HG02798 (cell line): ENCODE measurements at regions not wholly inside any gene's neighbourhood (a gene's known extent, or its start where the extent isn't known, plus 50 kb on each side); places are given as distances from the start of the nearest gene placed in this dataset.
"Not testable (repeated sequence)": the region's sequence is repeated elsewhere in the genome, so short reads cannot be mapped to it uniquely, and the experiment has no call there.

Experiments used
- ATAC-seq: cut with Tn5 transposase; IDR thresholded peaks from one replicate; pipeline ENCODE4 v1.9.1; 2021; ENCODE audit warnings: mild to moderate bottlenecking; ENCODE audit not compliant: unreplicated experiment, poor library complexity

GRCh38 chr18:59056706-59057492 lies 82.8 kb upstream of the SEC11C start:
- peak; percentile 65 for ATAC-seq

DNA sequence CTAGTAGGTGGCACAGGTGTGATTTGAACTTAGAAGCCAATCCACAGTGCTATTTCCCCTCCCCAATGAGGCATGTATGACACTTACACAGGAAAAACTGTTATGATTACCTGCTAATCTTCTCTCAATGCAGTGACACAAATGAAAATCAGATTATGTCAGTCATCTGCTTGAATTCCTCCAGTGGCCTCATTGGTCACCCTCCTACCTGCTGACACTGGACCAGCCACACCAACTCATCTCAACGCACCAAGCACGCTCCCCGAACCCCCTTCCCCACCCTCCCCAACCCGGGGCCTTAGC lies 82.2 kb upstream of the SEC11C start:
- ATAC-seq = no peak

DNA sequence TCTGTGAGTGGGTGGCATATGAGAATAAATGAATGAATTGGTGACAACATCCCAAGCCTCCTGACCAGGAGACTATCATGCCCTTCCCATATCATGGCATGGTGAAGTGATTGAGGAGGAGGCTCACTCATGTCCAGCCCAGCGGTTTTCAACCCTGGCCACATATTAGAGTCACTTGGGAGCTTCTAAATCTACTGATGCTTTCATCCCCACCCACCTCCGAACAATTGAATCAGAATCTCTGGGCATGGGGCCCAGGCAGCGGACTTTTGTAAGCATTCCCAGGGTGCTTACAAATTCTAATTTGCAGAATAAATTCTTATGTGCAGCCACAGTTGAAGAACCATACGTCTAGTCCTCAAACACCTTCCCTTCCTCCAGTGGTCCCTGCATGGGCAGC lies 81.7 kb upstream of the SEC11C start:
- ATAC-seq = no peak

DNA sequence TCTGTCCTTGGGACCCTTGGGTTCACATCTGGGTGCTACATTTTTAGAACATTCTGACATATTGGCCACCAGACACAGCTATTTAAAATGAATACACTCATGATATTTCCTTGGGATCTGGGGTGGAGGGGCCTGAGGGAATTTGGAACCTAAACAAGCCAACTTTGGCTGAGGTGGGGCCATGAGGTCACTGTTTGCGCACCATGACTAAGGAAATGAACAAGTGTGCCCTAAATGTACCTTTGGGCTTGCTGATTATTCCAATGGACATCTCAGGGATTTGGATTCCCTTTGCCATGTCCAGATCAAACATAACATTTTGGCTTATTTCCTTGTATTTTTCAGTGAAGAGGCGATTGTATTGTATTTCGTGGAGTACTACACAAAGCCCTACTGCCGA lies 80.5 kb upstream of the SEC11C start:
- ATAC-seq = no peak

GRCh38 chr18:59060551-59060950 lies 79.1 kb upstream of the SEC11C start:
- ATAC-seq = no peak

- ATAC-seq = no peak
Measured at GRCh38 chr18:59061914-59062642, 77.6 kb upstream of the SEC11C start.

DNA sequence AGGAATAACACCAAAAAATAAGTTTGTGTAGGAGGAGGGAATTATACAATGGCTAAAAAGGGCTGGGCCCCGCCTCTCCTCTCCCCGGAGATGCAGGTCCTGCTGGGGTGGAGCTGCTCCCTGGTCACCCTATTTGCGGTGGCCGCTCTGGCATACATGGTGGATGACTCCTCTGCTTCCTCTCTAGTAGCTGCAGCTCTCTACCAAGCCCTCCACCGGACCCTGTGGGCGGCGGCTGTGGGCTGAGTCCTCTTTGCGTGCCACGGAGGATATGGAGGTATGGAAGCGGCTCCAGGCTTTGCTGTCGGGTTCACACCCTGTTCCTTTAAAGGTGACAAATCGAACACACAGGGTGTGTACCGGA lies 77.1 kb upstream of the SEC11C start:
- ATAC-seq = no peak

- ATAC-seq = no peak
Measured at GRCh38 chr18:59063300-59063906, 76.3 kb upstream of the SEC11C start.

- no peak for ATAC-seq
Measured at GRCh38 chr18:59063912-59064311, 75.8 kb upstream of the SEC11C start.

DNA sequence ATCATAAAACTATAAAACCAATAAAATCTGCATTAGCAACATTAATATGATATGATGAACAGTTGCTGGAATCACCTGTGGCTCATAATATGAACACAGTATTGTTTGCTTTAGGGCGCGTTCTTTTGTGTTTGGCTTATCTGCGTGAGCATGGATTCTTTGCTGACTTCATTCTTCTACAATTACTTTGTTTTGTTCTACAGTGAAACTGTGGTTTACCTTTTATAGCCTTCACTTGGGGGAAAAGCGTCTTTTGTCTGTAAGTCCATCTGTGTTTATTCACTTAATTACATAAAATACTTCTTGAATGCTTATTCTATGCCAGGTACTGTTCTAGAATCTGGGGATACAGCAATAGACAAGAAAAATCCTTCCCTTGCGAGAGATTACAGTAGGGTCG lies 74.0 kb upstream of the SEC11C start:
- no peak for ATAC-seq

- ATAC-seq = no peak
Measured at GRCh38 chr18:59067873-59068272, 71.8 kb upstream of the SEC11C start.

DNA sequence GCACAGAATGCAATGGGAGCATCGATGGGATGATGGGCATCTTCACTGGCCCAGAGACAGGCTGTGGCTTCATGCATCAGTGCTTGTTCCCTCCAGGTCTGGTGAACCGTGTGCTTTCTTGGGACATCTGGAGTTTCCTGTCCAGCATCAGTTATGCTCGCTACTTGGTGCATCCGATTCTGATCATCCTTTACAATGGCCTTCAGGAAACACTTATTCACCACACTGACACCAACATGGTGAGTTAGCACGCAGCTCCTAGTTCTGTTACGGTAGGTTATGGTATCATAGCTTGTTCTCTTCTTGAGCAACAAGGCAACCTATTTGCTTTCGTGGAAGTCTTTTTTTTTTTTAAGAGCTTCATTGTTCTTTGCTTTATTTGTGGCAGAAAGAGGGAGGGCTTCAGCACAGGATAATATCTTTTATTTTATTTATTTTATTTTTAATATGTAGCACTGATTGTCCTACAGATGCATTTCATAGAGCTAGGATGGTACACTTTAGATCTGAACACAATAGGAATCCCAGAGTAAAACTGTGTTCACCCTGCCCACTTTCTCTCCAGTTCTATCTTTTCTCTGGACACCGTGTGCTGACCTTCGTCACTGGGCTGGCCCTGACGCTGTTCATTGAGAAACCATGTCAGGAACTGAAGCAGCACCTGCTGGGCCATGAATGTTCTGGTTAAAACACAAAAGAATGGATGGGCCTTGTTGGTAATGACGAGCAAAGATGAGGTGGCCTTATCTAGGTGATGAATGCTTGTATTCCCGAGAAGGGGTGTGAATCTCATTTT lies 71.2 kb upstream of the SEC11C start:
- ATAC-seq = no peak

DNA sequence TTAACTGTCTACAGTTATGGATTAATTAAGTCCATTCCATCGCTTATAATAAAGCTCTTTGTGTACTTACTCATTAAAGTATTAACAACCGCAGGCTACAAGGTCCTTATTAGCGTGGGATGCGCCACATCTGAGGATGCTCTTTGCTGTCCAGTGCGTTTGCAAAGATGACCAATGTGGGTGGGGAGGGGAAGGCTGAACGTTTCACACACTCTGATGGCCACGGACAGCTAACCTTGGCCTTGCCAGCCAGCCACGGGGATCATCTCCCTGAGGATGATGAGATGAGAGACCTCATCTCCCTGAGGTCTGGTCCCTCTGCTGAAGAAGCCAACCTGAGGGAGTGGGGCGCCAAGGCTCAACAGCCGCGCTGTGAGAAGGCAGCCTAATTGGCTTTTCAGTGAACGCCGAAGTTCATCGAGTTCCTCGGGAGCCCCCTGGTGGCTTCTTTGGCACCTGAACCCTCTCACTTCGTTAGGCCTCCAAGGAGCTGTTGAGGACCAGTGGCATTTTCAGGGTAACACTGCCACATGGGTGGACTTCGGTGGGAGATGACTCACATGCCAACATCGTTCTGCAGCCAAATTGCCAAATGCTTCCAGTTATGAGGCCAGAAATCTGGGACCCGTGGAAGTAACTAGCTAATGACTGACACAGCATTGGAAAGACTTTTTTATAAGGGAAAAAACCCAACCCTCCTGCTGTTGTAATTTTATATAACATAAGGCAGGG lies 69.3 kb upstream of the SEC11C start:
- peak; percentile 73 for ATAC-seq

- ATAC-seq = peak; percentile 56
Measured at GRCh38 chr18:59072727-59073421, 66.8 kb upstream of the SEC11C start.

DNA sequence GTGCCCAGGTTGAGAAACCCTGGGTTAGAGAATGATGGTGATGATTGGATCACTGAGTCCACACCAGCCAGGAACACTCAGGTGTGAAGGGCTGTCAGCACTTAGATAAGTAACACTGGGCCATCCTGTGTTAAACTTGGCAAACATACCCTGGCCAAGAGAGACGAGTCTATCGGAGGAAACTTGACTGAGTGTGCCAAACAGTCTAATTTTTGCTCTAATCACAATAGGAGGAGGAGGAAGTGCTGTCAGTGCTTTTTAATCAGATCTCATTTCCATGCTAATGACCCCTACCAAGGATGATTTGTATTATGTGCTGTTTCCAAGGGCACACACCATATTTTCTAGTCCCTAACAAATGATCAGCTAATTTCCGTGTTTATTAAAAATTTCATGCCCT lies 63.8 kb upstream of the SEC11C start:
- ATAC-seq = no peak

DNA sequence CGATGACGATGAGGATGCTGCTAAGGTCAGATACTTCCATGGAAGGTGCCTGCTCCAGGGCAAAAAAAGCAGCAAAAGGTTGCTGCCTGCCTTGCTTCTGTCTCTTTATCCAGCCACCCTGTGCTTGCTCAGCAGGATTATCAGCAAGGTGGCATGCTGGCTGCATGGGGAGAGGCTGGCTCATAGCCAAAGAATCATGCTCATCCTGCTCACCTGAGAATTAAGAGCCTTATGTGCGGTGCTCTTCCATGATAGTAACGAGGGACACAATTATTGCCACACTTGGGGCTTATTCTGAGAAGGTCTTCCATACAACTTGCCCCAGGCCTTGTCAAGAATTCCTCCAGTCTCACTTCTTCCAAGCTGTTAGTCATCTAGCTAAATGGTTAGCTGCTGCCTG lies 60.4 kb upstream of the SEC11C start:
- ATAC-seq = no peak

GRCh38 chr18:59079687-59080501 lies 59.8 kb upstream of the SEC11C start:
- ATAC-seq = not testable (repeated sequence)

GRCh38 chr18:59083136-59083818 lies 56.4 kb upstream of the SEC11C start:
- no peak for ATAC-seq
